GM21529 (cell line): ENCODE measurements at regions not wholly inside any gene's neighbourhood (a gene's known extent, or its start where the extent isn't known, plus 50 kb on each side); places are given as distances from the start of the nearest gene placed in this dataset.
"Not testable (repeated sequence)": the region's sequence is repeated elsewhere in the genome, so short reads cannot be mapped to it uniquely, and the experiment has no call there.

Experiments used
- ATAC-seq: cut with Tn5 transposase; IDR thresholded peaks from one replicate; pipeline ENCODE4 v1.9.1; 2021; ENCODE audit not compliant: unreplicated experiment

GRCh38 chr1:157460381-157460780, 91.9 kb downstream of the FCRL5 start:
- no peak for ATAC-seq

DNA sequence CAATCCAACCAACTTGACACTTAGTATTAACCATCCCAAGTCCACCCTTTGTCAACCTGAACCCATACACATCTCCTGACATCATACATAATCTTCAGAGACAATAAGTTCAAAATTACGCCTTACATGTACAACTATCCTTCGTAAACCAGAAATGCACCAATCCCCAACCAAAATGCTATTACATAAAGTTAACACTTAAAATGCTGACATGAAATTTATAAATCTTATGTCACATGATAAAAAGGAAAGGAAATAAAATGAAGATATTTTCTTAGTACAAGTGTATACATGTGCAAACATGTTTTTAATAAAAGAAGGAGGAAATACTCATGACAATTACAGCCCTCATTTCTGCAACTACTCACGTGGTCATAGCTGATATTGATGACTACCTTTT, 95.0 kb downstream of the FCRL5 start:
- no peak for ATAC-seq

DNA sequence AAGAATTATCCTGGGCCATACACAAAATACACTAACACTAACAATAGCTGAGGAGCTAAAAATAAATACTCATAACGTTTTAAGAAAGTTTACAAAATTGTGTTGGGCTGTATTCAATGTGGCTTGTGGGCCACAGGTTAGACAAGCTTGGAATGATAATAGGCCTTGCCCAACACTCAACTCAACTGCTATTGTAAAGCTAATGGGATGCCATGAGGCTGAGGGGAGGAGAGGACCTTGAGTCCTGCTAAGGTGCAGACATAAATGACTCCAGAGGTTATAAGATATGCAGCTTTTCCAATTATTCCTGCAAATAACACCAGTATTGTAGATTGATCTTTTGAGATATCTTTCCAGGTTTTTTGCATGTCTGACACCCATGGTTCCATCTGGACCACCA, 97.0 kb downstream of the FCRL5 start:
- ATAC-seq = no peak

DNA sequence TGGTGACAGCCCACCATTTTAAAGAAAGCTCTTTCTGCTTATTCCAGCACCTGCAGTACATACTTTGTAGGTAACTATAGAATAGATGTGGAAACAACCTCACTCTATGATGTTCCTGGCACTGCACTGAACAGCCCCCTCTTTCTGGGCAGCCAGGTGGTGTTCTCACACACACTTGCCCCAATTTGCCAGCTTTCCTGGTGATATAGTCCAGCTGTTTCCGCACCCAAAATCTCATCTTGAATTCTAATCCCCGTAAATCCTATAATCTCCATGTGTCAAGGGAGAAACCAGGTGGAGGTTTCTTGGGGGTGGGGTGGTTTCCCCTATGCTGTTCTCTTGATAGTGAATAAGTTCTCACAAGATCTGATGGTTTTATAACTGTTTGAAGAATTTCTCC, 102.2 kb downstream of the FCRL5 start:
- ATAC-seq = no peak

DNA sequence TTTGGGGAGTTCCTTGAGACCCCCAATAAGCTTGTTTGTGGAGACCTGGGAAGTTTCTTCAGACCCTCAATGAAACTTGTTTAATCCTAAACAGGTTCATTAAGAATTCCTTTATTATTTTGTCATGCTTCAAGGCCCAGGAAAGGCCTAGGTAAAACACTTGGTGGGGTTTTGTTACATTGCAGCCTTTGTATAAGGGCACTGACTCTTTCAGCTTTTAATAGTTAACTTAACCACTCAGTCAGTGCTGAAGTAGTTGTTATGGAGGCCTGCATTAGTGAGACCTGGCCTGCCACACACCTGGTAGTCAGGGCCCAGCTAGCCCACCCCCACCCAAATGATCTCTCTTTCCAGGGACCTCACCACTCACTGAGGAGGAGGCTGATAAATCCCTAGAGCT, 103.7 kb downstream of the FCRL5 start:
- ATAC-seq = no peak

DNA sequence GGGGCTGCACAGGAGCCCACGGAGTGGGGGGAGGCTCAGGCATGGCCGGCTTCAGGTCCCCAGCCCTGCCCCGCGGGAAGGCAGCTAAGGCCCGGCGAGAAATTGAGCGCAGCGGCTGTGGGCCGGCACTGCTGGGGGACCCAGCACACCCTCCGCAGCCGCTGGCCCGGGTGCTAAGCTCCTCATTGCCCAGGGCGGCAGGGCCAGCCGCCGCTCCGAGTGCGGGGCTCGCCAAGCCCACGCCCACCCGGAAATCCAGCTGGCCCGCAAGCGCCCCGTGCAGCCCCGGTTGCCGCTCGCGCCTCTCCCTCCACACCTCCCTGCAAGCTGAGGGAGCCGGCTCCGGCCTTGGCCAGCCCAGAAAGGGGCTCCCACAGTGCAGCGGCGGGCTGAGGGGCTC, 106.0 kb downstream of the FCRL5 start:
- not testable (repeated sequence) for ATAC-seq

DNA sequence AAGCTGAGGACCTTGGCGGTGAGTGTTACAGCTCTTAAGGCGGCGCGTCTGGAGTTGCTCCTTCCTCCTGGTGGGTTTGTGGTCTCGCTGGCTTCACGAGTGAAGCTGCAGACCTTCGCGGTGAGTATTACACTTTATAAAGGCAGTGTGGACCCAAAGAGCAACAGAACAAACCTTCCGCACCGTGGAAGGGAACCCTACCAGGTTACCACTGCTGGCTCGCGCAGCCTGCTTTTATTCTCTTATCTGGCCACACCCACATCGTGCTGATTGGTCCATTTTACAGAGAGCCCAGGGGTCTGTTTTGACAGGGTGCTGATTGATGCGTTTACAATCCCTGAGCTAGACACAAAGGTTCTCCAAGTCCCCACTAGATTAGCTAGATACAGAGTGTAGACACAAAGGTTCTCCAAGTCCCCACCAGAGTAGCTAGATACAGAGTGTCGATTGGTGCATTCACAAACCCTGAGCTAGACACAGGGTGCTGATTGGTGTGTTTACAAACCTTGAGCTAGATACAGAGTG, 106.6 kb downstream of the FCRL5 start:
- ATAC-seq = not testable (repeated sequence)

GRCh38 chr1:157442065-157442464, 110.2 kb downstream of the FCRL5 start:
- ATAC-seq = no peak

GRCh38 chr1:157439302-157439954, 112.9 kb downstream of the FCRL5 start:
- ATAC-seq = no peak

DNA sequence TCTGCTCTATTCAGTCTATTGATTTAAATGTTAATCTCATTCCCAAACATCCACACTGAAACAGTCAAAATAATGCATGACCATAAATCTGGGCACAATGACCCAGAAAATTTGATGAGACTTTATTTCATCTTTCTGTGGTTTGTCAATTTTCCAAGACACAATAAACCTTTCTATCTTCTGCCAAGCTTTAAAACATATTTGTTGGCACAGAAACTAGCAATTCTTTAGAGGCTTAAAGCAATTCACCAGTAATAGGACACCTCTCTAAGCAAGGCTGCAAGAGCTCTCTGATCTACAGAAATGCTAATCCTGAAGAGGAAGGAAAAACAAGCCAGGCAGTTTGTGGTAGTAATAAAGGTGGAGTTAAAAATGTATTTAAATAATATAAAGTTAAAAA, 113.7 kb downstream of the FCRL5 start:
- ATAC-seq = no peak

DNA sequence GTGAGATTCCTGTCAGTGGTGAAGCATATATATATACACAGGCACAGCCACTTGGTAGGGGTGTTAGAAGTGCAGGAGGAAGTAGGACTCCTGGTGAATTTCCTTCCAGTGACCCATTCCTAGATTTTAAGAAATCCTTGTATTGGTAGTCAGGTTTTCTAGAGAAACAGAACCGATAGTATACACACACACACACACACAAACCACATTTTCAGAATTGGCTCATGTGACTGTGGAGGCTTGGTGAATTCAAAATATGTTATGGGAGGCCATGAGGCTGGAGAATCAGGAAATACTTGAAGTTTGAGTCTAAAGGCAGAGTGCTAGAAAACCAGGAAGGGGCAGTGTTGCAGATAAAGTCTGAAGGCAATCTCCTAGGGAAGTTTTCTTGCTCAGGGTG, 114.2 kb downstream of the FCRL5 start:
- no peak for ATAC-seq

GRCh38 chr1:157437296-157437695, 115.0 kb downstream of the FCRL5 start:
- ATAC-seq = no peak

DNA sequence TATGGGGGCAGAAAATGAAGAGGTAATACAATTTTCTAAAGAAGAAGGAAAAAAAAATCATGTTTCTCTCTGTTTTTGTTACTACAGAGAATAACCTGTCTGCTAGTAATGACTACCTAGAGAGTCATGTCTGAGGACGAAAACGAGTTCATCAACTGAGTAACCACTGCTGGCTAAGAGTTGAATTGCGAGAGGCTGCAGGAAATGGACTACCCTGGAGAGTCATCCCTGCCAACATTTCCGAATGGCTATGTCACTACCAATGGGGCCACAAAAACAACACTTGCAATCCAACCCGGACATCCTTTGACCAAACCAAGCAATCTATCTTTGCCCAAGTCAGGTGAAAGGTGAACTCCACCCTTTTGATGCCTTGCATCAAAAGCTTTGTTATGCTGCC, 120.6 kb downstream of the FCRL5 start:
- no peak for ATAC-seq

- no peak for ATAC-seq
These were observed 122.6 kb downstream of the FCRL5 start for GRCh38 chr1:157429601-157430240.

- not testable (repeated sequence) for ATAC-seq
These were observed 128.6 kb downstream of the FCRL5 start for GRCh38 chr1:157423764-157424163.

GRCh38 chr1:157419845-157420542, 132.3 kb downstream of the FCRL5 start:
- ATAC-seq = no peak

DNA sequence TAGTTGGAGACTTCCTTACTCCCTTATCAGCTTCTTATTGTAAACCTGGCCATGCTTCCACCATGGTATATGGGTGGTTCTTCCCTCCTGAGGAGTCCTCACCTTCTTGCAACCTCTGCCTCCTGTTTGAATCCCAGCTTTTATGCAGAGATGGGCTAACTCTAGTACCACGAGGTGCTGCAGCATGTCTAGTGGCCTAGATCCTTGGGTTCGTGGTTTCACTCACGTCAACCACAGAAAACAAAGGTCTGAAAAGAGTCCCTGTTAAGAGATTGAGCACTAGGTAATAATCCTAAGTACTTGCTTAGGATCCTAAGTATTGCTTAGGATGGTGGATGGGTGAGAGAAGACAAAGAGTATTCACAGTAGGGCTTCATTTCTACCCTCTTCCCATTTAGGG, 133.7 kb downstream of the FCRL5 start:
- ATAC-seq = no peak

DNA sequence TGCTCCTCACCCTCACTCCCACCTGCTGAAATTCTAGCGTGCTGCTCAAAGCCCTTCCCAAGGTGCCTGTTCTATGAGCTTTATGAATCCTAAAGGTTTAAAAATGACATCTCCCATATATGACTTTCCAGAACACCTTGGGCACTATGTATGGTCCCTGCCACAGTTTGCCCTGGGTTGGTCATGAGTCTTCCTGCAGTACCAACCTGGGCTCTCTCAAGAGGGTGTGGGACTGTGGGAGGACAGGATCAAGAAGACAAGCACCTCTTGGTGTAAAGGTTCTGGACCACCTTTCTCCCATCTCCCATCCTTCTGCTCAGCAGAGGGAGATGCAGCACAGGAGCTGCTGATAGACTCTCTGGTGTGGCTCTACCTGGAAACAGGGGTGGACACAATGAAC, 134.1 kb downstream of the FCRL5 start:
- ATAC-seq = no peak

GRCh38 chr1:157415661-157416060, 136.7 kb downstream of the FCRL5 start:
- no peak for ATAC-seq

DNA sequence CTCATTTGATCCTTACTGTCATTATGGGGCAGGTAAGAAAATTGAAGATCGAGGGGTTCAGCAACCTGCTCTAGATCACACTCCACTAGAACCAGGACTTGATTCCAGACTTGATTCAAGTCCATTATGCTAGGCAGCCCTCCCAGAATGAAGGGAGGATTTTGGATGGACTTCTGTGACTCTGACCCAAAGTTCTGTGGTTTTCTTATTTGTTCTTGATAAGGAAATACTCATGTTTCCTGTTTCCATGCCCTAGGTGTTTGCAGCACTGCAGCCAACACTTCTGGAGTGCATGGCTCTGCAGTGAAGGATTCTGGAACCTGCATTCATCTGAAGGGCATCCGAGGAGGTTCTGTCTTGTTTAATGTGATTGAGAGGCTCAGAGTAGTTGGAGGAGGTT, 140.0 kb downstream of the FCRL5 start:
- no peak for ATAC-seq

GRCh38 chr1:157411769-157412168, 140.5 kb downstream of the FCRL5 start:
- no peak for ATAC-seq

GRCh38 chr1:157411064-157411463, 141.3 kb downstream of the FCRL5 start:
- ATAC-seq = no peak
